Effector CD8-positive, alpha-beta T cell (primary cell): ENCODE measurements at regions not wholly inside any gene's neighbourhood (a gene's known extent, or its start where the extent isn't known, plus 50 kb on each side); places are given as distances from the start of the nearest gene placed in this dataset.

ENCODE experiments used
- DNase-seq: peaks from one replicate; lab custom pipeline; 2025; lab: John Stamatoyannopoulos, UW

GRCh38 chr10:43872644-43873043 is 224.0 kb upstream of the ZNF32 start:
- DNase-seq: no peak

GRCh38 chr10:43871545-43871944 is 222.9 kb upstream of the ZNF32 start:
- DNase-seq: no peak

- DNase-seq: no peak
These were observed 222.3 kb upstream of the ZNF32 start for GRCh38 chr10:43870968-43871439.

- DNase-seq: no peak
These were observed 221.1 kb upstream of the ZNF32 start for GRCh38 chr10:43869669-43870322.

- DNase-seq: no peak
These were observed 220.3 kb upstream of the ZNF32 start for GRCh38 chr10:43868952-43869351.

GRCh38 chr10:43867667-43868565 is 219.2 kb upstream of the ZNF32 start:
- no peak for DNase-seq

- no peak for DNase-seq
These were observed 218.4 kb upstream of the ZNF32 start for GRCh38 chr10:43867113-43867512.

GRCh38 chr10:43866712-43867111 is 218.0 kb upstream of the ZNF32 start:
- no peak for DNase-seq

- DNase-seq: no peak
These were observed 216.8 kb upstream of the ZNF32 start for GRCh38 chr10:43865265-43866135.

GRCh38 chr10:43864656-43865055 is 216.0 kb upstream of the ZNF32 start:
- DNase-seq: no peak

GRCh38 chr10:43863859-43864591 is 215.3 kb upstream of the ZNF32 start:
- DNase-seq: no peak

GRCh38 chr10:43863270-43863669 is 214.6 kb upstream of the ZNF32 start:
- no peak for DNase-seq

GRCh38 chr10:43862756-43863155 is 214.1 kb upstream of the ZNF32 start:
- DNase-seq: no peak

- no peak for DNase-seq
These were observed 213.5 kb upstream of the ZNF32 start for GRCh38 chr10:43861966-43862751.

GRCh38 chr10:43859016-43859525 is 210.4 kb upstream of the ZNF32 start:
- no peak for DNase-seq

- DNase-seq: no peak
These were observed 209.2 kb upstream of the ZNF32 start for GRCh38 chr10:43857931-43858315.

GRCh38 chr10:43857206-43857930 is 208.7 kb upstream of the ZNF32 start:
- no peak for DNase-seq

- no peak for DNase-seq
These were observed 207.6 kb upstream of the ZNF32 start for GRCh38 chr10:43856299-43856698.

- no peak for DNase-seq
These were observed 207.1 kb upstream of the ZNF32 start for GRCh38 chr10:43855667-43856210.
